NCI-H460 (cell line): ENCODE measurements at regions not wholly inside any gene's neighbourhood (a gene's known extent, or its start where the extent isn't known, plus 50 kb on each side); places are given as distances from the start of the nearest gene placed in this dataset.
A peak's percentile ranks its signal among the peaks of the same experiment; 100 is the strongest.

Experiments
- DNase-seq: peaks from one replicate; pipeline ENCODE4 v3.0.0-alpha.2; 2016; ENCODE audit warnings: low read depth; ENCODE audit errors: extremely low read depth

GRCh38 chrX:110430293-110431076 is 71.8 kb downstream of the RTL9 start:
- DNase-seq: no peak

GRCh38 chrX:110432091-110432905 is 73.7 kb downstream of the RTL9 start:
- no peak for DNase-seq

- DNase-seq: no peak
These were observed 74.2 kb downstream of the RTL9 start for GRCh38 chrX:110432906-110433215.

GRCh38 chrX:110435196-110435595 is 76.5 kb downstream of the RTL9 start:
- no peak for DNase-seq

DNA sequence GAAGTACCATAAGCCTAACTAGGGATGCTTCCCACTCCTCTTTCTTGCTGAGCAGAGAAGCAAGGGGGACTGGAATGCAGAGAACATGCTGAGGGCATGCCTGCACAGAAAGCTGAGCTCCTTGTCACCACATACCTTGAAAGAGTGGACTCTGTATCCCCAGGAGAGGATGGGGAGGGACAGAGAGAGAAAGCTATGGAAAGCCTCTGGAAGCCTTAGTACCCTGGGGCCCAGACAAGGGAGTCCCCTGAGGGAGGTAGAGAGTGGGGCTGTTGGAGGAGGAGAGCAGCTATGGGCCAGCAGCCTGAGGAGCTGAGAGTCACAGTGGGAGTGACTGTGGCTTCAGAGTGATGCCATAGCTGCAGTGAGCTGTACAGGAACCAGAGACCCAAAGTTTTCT is 77.9 kb downstream of the RTL9 start:
- DNase-seq: no peak

DNA sequence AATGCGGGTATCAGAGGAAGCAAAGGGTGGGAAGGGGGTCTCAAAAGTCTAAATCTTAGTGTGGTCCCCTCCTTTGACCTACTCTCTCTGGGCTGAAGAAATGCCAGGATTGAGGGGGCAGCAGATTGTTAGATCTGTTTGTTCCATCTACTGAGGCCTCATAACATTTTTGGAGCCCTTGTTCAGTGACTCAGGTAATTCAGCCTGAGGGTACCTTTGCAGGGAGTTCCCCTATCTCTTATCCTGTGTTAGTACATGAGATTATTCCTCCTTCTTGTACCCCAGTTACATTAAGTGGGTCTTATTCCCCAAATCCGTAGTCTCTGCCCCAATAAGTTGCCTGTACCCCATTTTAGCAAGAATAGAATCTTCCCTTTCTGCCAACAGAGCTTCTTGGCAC is 79.0 kb downstream of the RTL9 start:
- DNase-seq: no peak

DNA sequence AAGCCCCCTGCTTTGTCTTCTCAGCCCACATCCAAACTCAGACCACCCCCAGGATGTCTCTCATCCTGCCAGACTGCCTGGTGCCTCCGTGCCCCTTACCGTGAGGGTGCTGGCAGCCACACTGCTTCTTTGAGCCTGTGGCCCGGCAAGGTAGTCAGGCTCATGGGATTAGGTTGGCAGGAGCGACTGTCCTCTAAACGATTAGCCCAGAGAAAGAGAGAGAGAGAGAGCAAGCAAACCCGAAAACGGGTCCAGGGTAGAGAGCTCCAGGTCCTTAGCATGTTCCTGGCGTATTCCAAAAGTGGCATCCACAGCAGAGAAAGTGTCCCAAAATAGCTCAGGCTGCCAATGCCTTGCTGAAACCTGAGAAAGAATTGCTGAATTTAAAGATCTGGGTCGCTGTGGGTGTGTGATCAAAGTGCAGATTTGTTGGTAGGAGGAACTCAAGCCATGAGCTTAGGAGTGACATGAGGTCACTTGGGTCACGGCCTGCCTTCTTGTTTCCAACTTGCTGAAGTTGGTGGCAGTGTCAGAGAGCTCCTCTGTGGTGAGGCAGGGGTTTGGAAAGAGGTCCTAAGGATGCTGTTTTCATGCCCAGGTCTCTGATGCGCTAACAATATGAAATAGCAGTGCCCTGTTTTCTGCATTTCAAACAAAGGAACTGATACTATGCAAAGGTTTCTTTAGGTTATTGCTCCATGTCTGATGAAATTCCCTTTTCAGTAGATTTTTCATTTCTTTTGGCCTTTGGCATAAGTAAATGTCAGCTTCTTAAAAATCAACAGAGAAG is 81.6 kb downstream of the RTL9 start:
- no peak for DNase-seq

DNA sequence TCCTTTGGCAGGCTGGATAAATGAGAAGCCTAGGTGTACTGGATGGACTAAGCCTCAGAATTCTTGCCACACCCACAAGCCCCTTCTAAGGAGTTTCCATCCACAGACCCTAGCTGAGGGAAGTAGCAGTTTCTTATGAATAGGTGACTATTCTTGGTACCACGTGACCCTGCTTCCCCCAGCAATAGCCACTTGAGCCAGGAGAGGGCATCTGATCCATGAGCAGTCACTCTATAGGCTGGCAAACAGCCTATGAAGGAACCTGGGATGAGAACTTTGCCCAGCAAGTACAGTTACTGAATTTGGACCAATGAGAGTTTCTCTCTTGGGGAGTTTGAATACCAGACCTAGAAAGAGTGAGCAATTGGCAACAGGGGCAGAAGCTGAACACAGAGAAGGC is 84.0 kb downstream of the RTL9 start:
- DNase-seq: peak; percentile 47

GRCh38 chrX:110444996-110445395 is 86.3 kb downstream of the RTL9 start:
- no peak for DNase-seq

GRCh38 chrX:110448459-110448858 is 89.8 kb downstream of the RTL9 start:
- no peak for DNase-seq

DNA sequence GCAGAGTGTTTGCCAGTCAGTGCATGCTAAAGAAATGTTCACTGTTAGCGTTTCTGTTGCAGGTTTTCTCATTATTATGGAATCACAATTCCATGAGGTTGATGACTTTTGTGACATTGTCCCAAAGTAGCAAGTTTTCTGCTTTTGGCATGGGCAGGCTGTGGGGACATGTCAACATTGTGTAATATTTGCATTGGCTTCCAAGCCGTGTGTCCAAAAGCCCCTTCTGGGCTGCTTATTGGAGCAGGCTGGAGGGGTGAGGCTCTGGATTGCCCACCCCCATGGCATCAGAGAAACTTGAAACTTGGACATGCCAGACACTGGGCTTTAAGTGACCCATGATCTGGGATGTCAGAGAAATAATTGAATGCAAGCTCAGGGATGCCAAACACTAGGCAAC is 90.7 kb downstream of the RTL9 start:
- no peak for DNase-seq

- peak; percentile 69 for DNase-seq
These were observed 91.4 kb downstream of the RTL9 start for GRCh38 chrX:110450050-110450449.

- DNase-seq: no peak
These were observed 95.7 kb downstream of the RTL9 start for GRCh38 chrX:110454336-110454735.

DNA sequence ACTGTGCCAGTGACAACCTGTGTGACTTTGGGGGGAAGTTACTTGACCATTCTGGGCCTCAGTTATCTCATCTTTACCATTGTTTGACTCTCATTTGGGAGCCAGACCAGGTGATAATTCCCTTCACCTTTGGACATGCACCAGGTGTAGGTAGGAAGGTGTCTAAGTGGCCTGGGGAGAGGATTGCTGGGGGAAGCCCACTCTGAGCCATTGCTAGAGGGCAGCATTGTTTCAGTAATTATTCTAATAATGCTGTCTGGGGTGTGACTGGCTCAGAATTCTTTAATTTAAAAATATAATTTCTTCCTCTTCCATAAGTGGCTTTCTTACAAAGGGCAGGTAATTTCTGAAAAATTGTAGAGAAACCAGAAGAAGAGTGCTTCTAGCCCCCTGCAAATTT is 104.3 kb downstream of the RTL9 start:
- DNase-seq: no peak

DNA sequence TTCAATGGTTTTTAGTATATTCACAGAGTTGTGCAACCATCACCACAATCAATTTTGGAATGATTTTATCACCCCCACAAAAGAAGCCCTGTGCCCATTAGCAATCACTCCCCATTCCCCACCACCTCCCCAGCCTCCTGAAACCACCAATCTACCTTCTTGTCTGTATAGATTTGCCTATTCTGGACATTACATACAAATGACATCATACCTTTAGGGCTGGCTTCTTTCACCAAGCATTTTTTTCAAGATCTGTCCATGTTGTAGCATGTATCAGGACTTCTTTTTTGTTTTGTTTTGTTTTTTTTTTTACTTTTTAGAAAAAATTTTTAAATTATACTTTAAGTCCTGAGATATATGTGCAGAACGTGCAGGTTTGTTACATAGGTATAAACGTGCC is 108.1 kb downstream of the RTL9 start:
- DNase-seq: no peak

DNA sequence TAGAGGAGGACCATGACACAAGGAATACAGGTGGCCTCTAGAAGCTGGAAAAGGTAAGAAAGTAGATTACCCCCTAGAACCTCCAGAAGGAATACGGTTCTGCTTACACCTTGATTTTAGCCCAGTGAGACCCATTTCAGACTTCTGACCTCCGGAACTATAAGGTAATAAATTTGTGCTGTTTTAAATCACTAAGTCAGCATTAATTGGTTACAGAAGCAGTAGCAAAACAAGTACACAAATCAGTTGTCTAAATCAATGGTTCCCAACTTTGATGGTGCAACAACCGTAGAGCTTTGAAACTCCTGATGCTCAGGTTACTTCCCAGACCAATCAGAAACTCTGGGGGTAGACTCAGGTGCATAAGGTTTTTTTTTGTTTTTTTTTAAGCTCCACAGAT is 113.6 kb downstream of the RTL9 start:
- DNase-seq: no peak

GRCh38 chrX:110477593-110478228 is 119.1 kb downstream of the RTL9 start:
- no peak for DNase-seq

DNA sequence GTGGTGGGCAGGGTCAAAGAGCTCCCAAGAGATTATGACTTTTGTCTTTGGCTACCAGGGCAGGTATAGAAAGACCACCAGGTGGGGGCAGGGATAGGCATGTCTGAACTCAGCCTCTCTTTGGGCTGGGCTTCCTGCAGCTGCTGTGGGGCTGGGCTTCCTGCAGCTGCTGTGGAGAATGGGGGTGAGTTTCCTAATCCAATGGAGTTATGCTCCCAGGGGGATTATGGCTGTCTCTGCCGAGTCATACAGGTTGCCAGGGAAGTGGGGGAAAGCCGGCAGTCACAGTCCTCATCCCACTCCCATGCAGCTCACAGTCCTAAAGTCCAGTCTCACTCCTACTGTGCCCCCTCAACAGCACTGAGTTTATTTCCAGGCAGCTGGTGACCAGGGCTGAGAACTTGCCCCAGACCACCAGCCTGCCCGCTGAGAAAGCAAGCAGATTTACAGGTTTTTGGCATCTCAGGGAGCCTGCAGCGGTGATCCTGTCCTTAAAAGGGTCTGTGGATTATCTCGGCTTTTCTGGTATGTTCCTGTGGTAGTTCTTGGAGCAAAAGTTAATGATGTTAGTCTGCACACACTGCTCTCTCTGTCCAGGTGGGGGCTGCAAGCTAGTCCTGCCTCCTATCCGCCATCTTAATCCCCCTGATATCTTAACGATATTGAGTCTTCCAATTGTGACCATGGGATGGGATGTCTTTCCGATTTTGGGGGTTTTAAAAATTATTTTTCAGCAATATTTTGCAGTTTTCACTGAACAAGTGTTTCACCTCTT is 133.4 kb downstream of the RTL9 start:
- DNase-seq: no peak

- no peak for DNase-seq
These were observed 146.3 kb downstream of the RTL9 start for GRCh38 chrX:110504947-110505346.
